NCI-H1436 (cell line): ENCODE measurements at regions not wholly inside any gene's neighbourhood (a gene's known extent, or its start where the extent isn't known, plus 50 kb on each side); places are given as distances from the start of the nearest gene placed in this dataset.
"Not testable (repeated sequence)": the region's sequence is repeated elsewhere in the genome, so short reads cannot be mapped to it uniquely, and the experiment has no call there.

Source experiments
- DNase-seq: peaks from one replicate; lab custom pipeline; 2025; lab: John Stamatoyannopoulos, UW

GRCh38 chr3:95629802-95630201 lies 1184.6 kb upstream of the EPHA6 start:
- no peak for DNase-seq

GRCh38 chr3:95645291-95645690 lies 1169.1 kb upstream of the EPHA6 start:
- no peak for DNase-seq

- DNase-seq: no peak
These were observed 1159.6 kb upstream of the EPHA6 start for GRCh38 chr3:95654570-95655362.

GRCh38 chr3:95655363-95655986 lies 1158.9 kb upstream of the EPHA6 start:
- DNase-seq: no peak

- no peak for DNase-seq
These were observed 1143.6 kb upstream of the EPHA6 start for GRCh38 chr3:95670765-95671164.

- no peak for DNase-seq
These were observed 1141.2 kb upstream of the EPHA6 start for GRCh38 chr3:95673215-95673614.

- DNase-seq: no peak
These were observed 1108.5 kb upstream of the EPHA6 start for GRCh38 chr3:95705786-95706418.

- no peak for DNase-seq
These were observed 1107.1 kb upstream of the EPHA6 start for GRCh38 chr3:95707268-95707667.

- no peak for DNase-seq
These were observed 1103.7 kb upstream of the EPHA6 start for GRCh38 chr3:95710684-95711083.

- no peak for DNase-seq
These were observed 1102.6 kb upstream of the EPHA6 start for GRCh38 chr3:95711789-95712188.

- DNase-seq: no peak
These were observed 1099.3 kb upstream of the EPHA6 start for GRCh38 chr3:95715128-95715527.

GRCh38 chr3:95717048-95717447 lies 1097.3 kb upstream of the EPHA6 start:
- no peak for DNase-seq

- no peak for DNase-seq
These were observed 1096.2 kb upstream of the EPHA6 start for GRCh38 chr3:95718168-95718567.

GRCh38 chr3:95719481-95719880 lies 1094.9 kb upstream of the EPHA6 start:
- DNase-seq: no peak

GRCh38 chr3:95721938-95722337 lies 1092.5 kb upstream of the EPHA6 start:
- no peak for DNase-seq

GRCh38 chr3:95725770-95726169 lies 1088.6 kb upstream of the EPHA6 start:
- no peak for DNase-seq

- no peak for DNase-seq
These were observed 1082.6 kb upstream of the EPHA6 start for GRCh38 chr3:95731753-95732152.

GRCh38 chr3:95733336-95733735 lies 1081.1 kb upstream of the EPHA6 start:
- no peak for DNase-seq

GRCh38 chr3:95738045-95738444 lies 1076.3 kb upstream of the EPHA6 start:
- DNase-seq: no peak

- not testable (repeated sequence) for DNase-seq
These were observed 1069.5 kb upstream of the EPHA6 start for GRCh38 chr3:95744896-95745295.

GRCh38 chr3:95750097-95750496 lies 1064.3 kb upstream of the EPHA6 start:
- no peak for DNase-seq

GRCh38 chr3:95751509-95751908 lies 1062.9 kb upstream of the EPHA6 start:
- DNase-seq: no peak

- no peak for DNase-seq
These were observed 1062.2 kb upstream of the EPHA6 start for GRCh38 chr3:95752199-95752598.
